ENCODE measurements at regions not wholly inside any gene's neighbourhood (a gene's known extent, or its start where the extent isn't known, plus 50 kb on each side); places are given as distances from the start of the nearest gene placed in this dataset.

- DNase-seq, result no peak
Measured at GRCh38 chr5:145166110-145166509, 669.0 kb downstream of the PRELID2 start.

GRCh38 chr5:145163876-145164275 lies 671.3 kb downstream of the PRELID2 start:
- DNase-seq, result no peak

GRCh38 chr5:145162626-145163025 lies 672.5 kb downstream of the PRELID2 start:
- no peak for DNase-seq

GRCh38 chr5:145161391-145161790 lies 673.8 kb downstream of the PRELID2 start:
- DNase-seq, result no peak

GRCh38 chr5:145160679-145161078 lies 674.5 kb downstream of the PRELID2 start:
- no peak for DNase-seq

GRCh38 chr5:145158730-145159129 lies 676.4 kb downstream of the PRELID2 start:
- no peak for DNase-seq

- DNase-seq, result no peak
Measured at GRCh38 chr5:145157841-145158240, 677.3 kb downstream of the PRELID2 start.

GRCh38 chr5:145141534-145141933 lies 693.6 kb downstream of the PRELID2 start:
- DNase-seq, result no peak

GRCh38 chr5:145130996-145131395 lies 704.1 kb downstream of the PRELID2 start:
- DNase-seq, result no peak

- DNase-seq, result no peak
Measured at GRCh38 chr5:145129797-145130196, 705.3 kb downstream of the PRELID2 start.

GRCh38 chr5:145124806-145125205 lies 710.3 kb downstream of the PRELID2 start:
- DNase-seq, result no peak

GRCh38 chr5:145118611-145119010 lies 716.5 kb downstream of the PRELID2 start:
- DNase-seq, result no peak

- no peak for DNase-seq
Measured at GRCh38 chr5:145118127-145118526, 717.0 kb downstream of the PRELID2 start.

GRCh38 chr5:145117285-145117684 lies 717.9 kb downstream of the PRELID2 start:
- DNase-seq, result no peak

GRCh38 chr5:145111420-145111819 lies 723.7 kb downstream of the PRELID2 start:
- no peak for DNase-seq

- DNase-seq, result no peak
Measured at GRCh38 chr5:145110834-145111233, 724.3 kb downstream of the PRELID2 start.

GRCh38 chr5:145110181-145110580 lies 725.0 kb downstream of the PRELID2 start:
- no peak for DNase-seq

GRCh38 chr5:145105384-145105783 lies 729.8 kb downstream of the PRELID2 start:
- DNase-seq, result no peak

- DNase-seq, result no peak
Measured at GRCh38 chr5:145104106-145104505, 731.0 kb downstream of the PRELID2 start.

- DNase-seq, result no peak
Measured at GRCh38 chr5:145101246-145101645, 733.9 kb downstream of the PRELID2 start.

GRCh38 chr5:145090115-145090514 lies 745.0 kb downstream of the PRELID2 start:
- no peak for DNase-seq

- no peak for DNase-seq
Measured at GRCh38 chr5:145084834-145085233, 750.3 kb downstream of the PRELID2 start.

- DNase-seq, result no peak
Measured at GRCh38 chr5:145077028-145077427, 758.1 kb downstream of the PRELID2 start.

GRCh38 chr5:145076040-145076439 lies 759.1 kb downstream of the PRELID2 start:
- DNase-seq, result no peak

GRCh38 chr5:145072889-145073288 lies 762.3 kb downstream of the PRELID2 start:
- no peak for DNase-seq

GRCh38 chr5:145068721-145069120 lies 766.4 kb downstream of the PRELID2 start:
- DNase-seq, result no peak

Measured in hematopoietic multipotent progenitor cell treated with erythropoietin and hydrocortisone succinate and interleukin-3 and kit ligand, for 8 days (in vitro differentiated cells).